ENCODE measurements at regions not wholly inside any gene's neighbourhood (a gene's known extent, or its start where the extent isn't known, plus 50 kb on each side); places are given as distances from the start of the nearest gene placed in this dataset.

- TF ChIP-seq CTCF (IDR thresholded peaks at IDR 0.05) (no peak), ATOH8 (CRISPR knock-in tag; IDR thresholded peaks at IDR 0.05; ENCODE audit: low read depth) (no peak), SMC3 (IDR thresholded peaks at IDR 0.05) (no peak), POLR2A (IDR thresholded peaks at IDR 0.05; ENCODE audit: low read length) (no peak), EP300 (IDR thresholded peaks at IDR 0.05) (no peak), POLR2AphosphoS2 (conservative IDR thresholded peaks at IDR 0.05; ENCODE audit: low read length) (no peak), CHD4 (IDR thresholded peaks at IDR 0.05; ENCODE audit: borderline replicate concordance) (no peak)
Measured at GRCh38 chr12:33245434-33245833, 194.2 kb downstream of the SYT10 start.
